GM19372 (cell line): ENCODE measurements at regions not wholly inside any gene's neighbourhood (a gene's known extent, or its start where the extent isn't known, plus 50 kb on each side); places are given as distances from the start of the nearest gene placed in this dataset.

Source experiments
- ATAC-seq: cut with Tn5 transposase; IDR thresholded peaks from one replicate; pipeline ENCODE4 v1.9.1; 2021; ENCODE audit warnings: mild to moderate bottlenecking, low read depth, moderate library complexity; ENCODE audit not compliant: unreplicated experiment

- no peak for ATAC-seq
Observed at GRCh38 chr20:11222243-11222642, 548.4 kb upstream of the JAG1 start.

DNA sequence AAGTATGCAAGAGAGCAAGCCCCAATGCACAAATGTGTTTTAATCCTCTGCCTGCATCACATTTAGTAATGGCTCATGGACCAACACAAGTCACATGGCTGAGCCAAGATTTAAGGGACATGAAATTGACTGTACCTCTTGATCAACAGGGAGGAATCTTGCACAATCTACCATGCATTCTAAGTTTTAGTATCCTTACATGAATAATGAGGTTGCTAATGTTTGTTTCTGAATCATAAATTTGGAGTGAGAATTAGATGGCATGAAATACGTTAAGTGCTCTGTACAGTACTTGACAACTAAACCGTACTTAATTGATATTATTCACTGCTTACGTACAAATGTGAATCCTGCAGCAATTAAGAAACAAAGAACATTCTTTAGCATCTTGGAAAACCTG is 553.8 kb upstream of the JAG1 start:
- no peak for ATAC-seq

DNA sequence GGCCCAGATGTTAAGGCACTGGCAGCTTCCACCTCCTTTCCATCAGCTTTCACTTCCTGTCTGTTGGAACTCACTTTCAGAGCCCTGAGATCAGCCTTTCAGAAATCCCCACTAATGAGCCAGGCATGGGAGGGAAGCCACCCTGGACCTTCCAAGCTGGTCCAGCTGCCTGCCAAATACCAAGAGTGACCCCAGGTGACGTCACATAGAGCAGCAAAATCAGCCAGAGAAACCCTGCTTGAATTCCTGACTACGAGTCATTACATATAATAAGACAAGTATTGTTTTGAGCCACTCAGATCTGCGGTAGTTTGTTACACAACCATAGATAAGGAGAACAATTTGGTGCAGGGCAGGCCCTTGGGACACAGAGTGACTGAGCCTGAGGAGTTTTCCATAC is 556.0 kb upstream of the JAG1 start:
- no peak for ATAC-seq

DNA sequence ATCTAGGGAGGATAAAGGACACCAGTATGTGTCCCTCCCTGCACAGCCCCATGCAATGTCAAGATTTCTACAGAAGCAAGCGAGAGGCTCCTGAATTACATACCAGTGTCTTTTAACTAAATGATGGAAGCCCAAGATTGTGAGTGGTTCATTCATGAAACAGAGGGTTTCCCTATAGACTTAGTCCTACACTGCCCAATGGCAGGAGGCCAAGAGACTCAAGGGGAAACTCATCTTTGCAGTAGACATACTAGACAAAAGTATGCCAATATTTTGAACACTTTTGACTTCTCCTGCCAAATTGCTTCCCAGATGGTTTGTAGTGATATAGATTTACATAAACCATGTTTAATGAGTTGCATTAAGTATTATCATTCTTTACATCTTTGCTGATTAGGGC is 557.2 kb upstream of the JAG1 start:
- ATAC-seq = no peak

DNA sequence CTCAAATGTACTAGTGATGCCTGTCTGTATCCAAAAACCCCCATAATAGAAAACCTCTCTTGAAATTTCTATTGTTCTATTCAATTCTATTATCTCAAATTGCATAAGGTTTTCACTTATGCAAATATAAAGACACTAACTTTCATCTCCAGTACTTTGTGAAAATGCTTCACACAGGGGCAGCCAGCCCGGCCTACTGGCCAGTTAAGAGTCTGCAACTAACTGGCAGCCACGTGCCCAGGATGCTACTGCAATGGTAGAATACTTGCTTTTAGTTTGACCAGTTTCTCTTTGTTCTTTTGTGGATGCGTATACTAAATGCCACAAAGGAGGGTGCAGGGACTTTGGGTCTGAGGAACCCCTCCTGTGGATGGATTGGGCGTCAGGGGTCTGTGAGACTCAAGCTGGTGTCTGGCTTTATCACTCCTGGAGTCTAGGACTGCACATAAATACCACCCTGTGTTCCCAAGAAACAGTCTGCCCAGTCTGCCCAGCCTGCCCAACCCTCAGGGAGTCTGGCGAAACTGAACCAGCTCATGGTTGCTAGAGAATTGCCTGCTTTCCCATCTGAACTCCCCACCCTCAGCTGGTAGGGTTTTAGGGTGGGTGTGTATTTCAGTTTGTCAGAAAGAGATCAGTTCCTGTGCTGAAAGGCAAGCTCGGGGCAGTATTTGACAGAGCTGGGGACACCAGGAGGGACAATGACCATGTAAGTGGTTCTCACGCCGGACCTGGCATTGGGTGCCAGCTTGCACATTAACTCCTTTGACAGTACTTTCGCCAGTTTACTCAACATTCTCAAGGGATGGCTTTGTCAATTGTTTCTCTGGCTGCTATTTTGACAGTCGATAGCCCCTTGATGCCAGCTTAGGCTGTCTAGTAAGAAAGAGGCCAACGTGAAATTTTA is 558.2 kb upstream of the JAG1 start:
- no peak for ATAC-seq

DNA sequence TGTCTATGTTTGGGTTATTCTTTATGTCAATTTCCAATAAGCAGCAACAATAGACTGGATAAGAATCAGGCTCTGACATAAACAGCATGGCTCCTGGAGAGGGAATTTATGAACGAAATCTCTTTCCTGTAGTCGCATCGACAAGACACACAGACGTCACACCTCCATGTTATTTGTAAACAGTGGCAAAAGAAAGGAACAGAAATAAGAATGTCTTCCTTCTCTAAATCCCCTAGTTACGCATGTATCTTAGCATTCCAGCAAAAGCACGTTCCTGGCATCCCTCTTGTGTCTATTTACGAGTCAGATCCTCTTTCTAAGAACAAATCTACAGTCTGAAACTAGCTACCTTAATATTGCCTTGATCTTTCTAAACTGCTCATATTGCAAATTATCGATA is 559.1 kb upstream of the JAG1 start:
- no peak for ATAC-seq

DNA sequence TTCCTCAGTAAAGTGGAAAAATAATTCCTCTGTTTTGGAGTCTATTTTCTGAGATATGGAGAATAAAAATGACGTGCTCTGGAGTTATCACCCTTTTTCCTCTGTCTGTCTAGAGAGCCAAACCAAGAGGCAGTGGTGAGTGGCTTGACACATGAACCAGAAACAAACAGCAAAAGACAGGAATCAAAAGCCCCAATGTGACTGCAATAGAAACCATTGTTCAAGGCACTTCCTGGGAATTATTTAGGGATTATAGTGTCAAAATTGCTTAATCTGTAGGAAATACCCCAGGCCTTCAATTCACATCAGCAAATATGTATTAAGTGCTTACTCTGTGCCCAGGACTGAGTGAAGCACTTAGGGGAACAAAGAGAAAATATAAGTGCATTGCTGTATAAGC is 560.4 kb upstream of the JAG1 start:
- ATAC-seq = no peak

GRCh38 chr20:11234608-11235007 is 560.8 kb upstream of the JAG1 start:
- ATAC-seq = no peak

DNA sequence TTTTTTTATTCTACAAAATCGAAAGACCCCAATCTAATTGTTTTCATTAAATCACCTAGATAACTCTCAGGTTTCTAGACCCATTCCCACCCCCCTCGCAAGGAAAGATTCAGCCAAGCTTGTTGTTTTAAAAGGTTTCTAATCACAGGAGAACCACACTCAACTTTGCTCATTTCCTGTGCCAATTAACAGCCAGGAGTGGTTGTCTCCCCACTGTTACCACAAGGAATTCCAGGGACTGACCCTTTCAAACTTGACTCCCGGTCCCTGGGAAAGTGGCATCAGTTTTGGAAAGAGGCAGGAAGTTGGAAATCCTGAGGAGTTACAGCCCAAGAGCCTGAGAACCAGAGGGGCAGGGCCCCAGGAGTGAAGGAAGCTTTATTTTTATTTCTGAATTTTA is 561.3 kb upstream of the JAG1 start:
- no peak for ATAC-seq

GRCh38 chr20:11242320-11242719 is 568.5 kb upstream of the JAG1 start:
- no peak for ATAC-seq

- no peak for ATAC-seq
Observed at GRCh38 chr20:11245431-11245830, 571.6 kb upstream of the JAG1 start.

DNA sequence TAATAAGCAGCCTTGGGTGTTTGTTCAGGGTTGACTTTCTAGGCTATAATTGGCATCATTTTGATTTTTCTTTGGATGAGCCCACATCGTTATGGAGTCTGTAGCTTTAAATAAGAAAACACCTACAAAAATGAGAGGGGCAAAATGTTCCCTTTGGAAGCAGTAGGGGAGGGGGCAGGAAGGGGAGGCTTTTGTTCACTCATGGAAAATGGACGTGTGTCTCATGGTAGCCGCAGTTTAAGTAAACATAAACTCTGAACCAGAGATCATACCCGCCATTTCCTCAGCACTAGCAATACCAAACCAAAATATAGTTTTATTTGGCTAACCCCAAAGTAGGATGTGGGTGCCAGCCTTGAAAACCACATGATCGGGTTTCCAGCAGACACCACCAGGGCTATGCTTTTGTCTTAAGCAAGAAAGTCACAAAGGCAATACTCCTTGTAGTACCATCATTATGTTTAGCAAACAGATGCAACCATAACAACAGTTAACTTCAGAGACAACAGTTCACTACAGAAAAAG is 572.5 kb upstream of the JAG1 start:
- no peak for ATAC-seq

DNA sequence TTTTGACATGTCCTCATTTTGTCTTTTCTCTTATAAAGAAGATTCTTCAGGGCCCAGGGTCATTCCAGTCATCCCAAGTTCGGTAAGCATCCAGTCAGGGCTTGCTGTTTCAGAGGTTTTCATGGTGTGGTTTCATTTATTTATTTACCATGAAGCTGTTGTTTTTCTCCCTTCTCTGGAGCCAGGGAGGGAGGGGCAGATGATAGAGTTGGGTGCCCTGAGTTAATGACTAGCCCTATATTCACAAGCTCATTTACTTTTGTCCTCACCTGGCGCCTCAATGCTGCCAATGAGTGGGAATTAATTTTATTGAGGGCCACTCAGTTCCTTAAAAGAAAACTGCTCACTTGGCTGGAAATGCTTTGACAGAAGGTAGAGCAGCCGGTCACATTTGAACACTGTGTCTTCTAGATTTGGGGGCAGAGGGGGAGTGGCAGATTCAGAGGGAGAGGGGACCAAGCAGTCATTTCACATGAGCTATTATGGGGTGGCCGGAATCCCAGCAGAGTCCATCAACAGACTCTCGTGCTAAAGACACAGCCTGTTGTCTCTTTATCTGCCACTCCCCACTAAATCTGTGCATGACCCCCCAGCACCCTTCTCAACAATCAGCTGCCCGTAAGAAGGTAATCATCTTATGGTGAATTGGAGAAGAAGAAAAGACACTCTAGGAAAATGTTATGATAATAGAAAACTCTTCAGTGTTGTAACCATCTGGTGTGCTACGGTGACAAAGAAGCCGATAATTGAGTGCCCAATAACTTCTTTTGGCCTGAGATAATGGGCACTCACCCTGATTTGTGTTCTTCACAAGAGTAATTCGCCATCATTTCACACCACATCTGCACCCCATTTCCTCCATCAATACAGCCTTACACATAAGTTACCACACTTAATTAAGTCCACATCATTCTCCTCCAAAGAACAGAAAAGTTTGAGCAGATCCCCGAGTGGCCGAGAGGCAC is 573.5 kb upstream of the JAG1 start:
- no peak for ATAC-seq

DNA sequence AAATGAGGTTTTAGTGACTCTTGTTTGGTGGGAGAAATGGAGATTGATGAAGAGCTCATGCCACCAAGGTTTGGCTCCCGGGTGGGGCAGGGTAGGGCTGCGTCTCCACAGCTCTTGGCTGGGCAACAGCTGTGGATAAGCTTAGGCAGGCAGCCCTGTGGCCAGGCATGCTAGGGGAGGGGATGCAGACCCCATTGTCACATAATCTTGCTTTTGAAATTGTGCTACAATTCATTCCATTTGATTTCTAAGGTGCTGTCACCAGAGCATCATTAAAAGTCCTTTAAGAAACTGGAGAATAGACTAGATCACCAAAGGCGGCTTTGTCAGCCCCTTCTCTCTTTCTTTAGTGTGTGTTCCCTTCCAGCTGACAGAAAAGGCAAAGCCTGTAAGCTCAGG is 574.2 kb upstream of the JAG1 start:
- ATAC-seq = no peak

GRCh38 chr20:11248687-11249638 is 575.2 kb upstream of the JAG1 start:
- no peak for ATAC-seq

GRCh38 chr20:11249683-11250082 is 575.9 kb upstream of the JAG1 start:
- ATAC-seq = no peak

GRCh38 chr20:11252447-11252846 is 578.6 kb upstream of the JAG1 start:
- ATAC-seq = no peak

- no peak for ATAC-seq
Observed at GRCh38 chr20:11255455-11255854, 581.7 kb upstream of the JAG1 start.

GRCh38 chr20:11255860-11256259 is 582.1 kb upstream of the JAG1 start:
- no peak for ATAC-seq

DNA sequence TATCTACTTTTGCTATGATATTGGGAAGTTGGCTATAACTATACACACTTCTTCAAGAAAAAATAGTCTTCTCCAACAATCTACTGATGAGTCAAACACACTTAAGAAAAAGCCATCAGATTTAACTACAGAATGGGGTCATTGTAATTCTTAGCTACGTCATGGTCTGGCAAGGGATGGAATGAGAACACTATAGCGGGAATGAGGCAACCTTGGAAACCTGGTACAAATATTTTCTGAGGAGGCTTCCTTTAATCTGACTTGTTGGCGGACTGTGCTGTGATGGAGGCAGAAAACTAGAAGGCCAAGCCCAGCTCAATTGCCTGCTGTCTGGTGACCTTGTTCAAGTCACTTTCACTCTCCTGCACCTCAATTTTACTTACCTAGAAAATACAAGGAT is 586.8 kb upstream of the JAG1 start:
- ATAC-seq = no peak
